ENCODE measurements at regions not wholly inside any gene's neighbourhood (a gene's known extent, or its start where the extent isn't known, plus 50 kb on each side); places are given as distances from the start of the nearest gene placed in this dataset.

GRCh38 chr10:52883996-52884871 is 111.7 kb upstream of the MBL2 start:
- peak; percentile 67 for DNase-seq (ENCODE audit: low spot score)

- DNase-seq (ENCODE audit: low spot score), result no peak
Measured at GRCh38 chr10:52879091-52879807, 106.7 kb upstream of the MBL2 start.

- no peak for DNase-seq (ENCODE audit: low spot score)
Measured at GRCh38 chr10:52877451-52877850, 104.9 kb upstream of the MBL2 start.

GRCh38 chr10:52875336-52875735 is 102.8 kb upstream of the MBL2 start:
- DNase-seq (ENCODE audit: low spot score), result no peak

- DNase-seq (ENCODE audit: low spot score), result no peak
Measured at GRCh38 chr10:52874581-52874980, 102.0 kb upstream of the MBL2 start.

GRCh38 chr10:52871191-52871843 is 98.7 kb upstream of the MBL2 start:
- no peak for DNase-seq (ENCODE audit: low spot score)

- DNase-seq (ENCODE audit: low spot score), result no peak
Measured at GRCh38 chr10:52870562-52870961, 98.0 kb upstream of the MBL2 start.

GRCh38 chr10:52869864-52870263 is 97.3 kb upstream of the MBL2 start:
- no peak for DNase-seq (ENCODE audit: low spot score)

- DNase-seq (ENCODE audit: low spot score), result no peak
Measured at GRCh38 chr10:52865213-52865612, 92.6 kb upstream of the MBL2 start.

- peak; percentile 80 for DNase-seq (ENCODE audit: low spot score)
Measured at GRCh38 chr10:52864201-52865106, 91.9 kb upstream of the MBL2 start.

- DNase-seq (ENCODE audit: low spot score), result no peak
Measured at GRCh38 chr10:52858722-52859121, 86.1 kb upstream of the MBL2 start.

GRCh38 chr10:52855546-52856325 is 83.2 kb upstream of the MBL2 start:
- no peak for DNase-seq (ENCODE audit: low spot score)

GRCh38 chr10:52853704-52854103 is 81.1 kb upstream of the MBL2 start:
- no peak for DNase-seq (ENCODE audit: low spot score)

GRCh38 chr10:52836816-52837215 is 64.2 kb upstream of the MBL2 start:
- DNase-seq (ENCODE audit: low spot score), result no peak

Measured in ureter (tissue), 1 donor.